ENCODE measurements at regions not wholly inside any gene's neighbourhood (a gene's known extent, or its start where the extent isn't known, plus 50 kb on each side); places are given as distances from the start of the nearest gene placed in this dataset.
"Not testable (repeated sequence)": the region's sequence is repeated elsewhere in the genome, so short reads cannot be mapped to it uniquely, and the experiment has no call there.

DNA sequence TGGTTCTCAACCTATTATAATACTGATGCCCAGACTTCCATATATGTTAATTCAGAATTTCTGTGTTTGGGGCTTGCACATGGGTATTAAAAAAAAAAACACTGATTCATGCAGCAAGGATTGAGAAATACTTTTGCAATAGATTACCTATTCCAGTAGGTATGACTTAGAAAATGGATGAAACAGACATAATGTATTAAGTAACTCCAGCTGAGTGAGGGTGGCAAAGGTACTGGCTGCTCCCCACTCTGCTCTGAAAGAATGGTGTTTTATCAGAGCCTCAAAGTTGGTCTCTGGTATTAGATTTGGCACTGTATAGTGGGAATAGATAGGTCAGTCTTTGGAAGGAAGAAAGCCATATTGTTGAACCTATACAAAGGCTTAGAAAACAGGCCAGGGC is 234.3 kb upstream of the FOLH1 start:
- ATAC-seq (ENCODE audit: low FRiP score) (no peak), DNase-seq (ENCODE audit: low spot score) (no peak)
- no peak for TF ChIP-seq CTCF (IDR thresholded peaks at IDR 0.05)

GRCh38 chr11:49439901-49440300 is 231.5 kb upstream of the FOLH1 start:
- ATAC-seq (ENCODE audit: low FRiP score); DNase-seq (ENCODE audit: low spot score): not testable (repeated sequence)

GRCh38 chr11:49434308-49434707 is 225.9 kb upstream of the FOLH1 start:
- not testable (repeated sequence) for ATAC-seq (ENCODE audit: low FRiP score); DNase-seq (ENCODE audit: low spot score)

GRCh38 chr11:49432242-49432848 is 223.9 kb upstream of the FOLH1 start:
- DNase-seq (ENCODE audit: low spot score) (no peak), ATAC-seq (ENCODE audit: low FRiP score) (no peak)

GRCh38 chr11:49424136-49424535 is 215.7 kb upstream of the FOLH1 start:
- ATAC-seq (ENCODE audit: low FRiP score) (no peak), DNase-seq (ENCODE audit: low spot score) (no peak)
- TF ChIP-seq CTCF (IDR thresholded peaks at IDR 0.05): no peak

More at GRCh38 chr11:49432242-49432848, 223.9 kb upstream of the FOLH1 start:
- no peak for TF ChIP-seq CTCF (IDR thresholded peaks at IDR 0.05)

GRCh38 chr11:49418877-49419276 is 210.5 kb upstream of the FOLH1 start:
- not testable (repeated sequence) for ATAC-seq (ENCODE audit: low FRiP score); DNase-seq (ENCODE audit: low spot score)

DNA sequence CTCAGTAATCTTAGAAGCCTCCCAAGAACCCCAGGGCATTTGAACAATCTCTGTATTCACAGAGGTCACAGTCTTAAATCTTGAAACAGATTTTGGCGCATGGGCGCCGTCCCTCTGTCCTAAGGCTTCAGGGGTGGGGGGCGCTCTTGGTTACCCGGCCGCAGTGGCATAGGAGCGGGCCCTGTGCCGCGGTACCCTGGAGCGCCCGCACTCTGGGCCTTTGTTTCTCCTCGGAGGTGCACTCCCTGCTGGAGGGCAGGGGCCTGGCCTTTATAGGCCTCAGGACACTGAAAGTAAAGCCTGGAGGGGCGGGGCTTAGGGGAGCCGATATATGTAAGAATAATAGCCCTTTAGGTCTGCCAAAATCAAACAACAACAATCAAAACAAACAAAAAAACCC is 197.3 kb upstream of the FOLH1 start:
- no peak for DNase-seq (ENCODE audit: low spot score)
- TF ChIP-seq CTCF (IDR thresholded peaks at IDR 0.05): no peak
- ATAC-seq (ENCODE audit: low FRiP score): no peak

DNA sequence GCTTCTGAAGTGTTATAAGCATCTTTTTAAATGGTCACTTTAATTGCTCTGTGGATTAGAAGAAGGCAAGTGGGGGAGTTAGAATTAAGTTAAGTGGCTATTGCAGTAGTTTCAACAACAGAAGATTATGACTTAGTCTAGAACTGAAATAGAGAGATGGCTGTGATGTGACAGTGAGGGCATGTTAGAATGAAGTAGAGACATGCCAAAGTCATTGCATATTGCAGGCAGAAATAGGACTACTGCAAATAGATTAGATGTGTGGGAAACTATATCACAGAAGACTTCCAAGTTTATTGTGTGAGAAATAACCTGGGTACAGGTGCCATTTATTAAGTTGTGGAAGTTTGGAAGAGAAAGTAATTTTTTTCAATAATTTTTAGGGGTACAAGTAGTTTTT is 187.4 kb upstream of the FOLH1 start:
- not testable (repeated sequence) for ATAC-seq (ENCODE audit: low FRiP score); DNase-seq (ENCODE audit: low spot score)

GRCh38 chr11:49390362-49390761 is 182.0 kb upstream of the FOLH1 start:
- DNase-seq (ENCODE audit: low spot score); ATAC-seq (ENCODE audit: low FRiP score): not testable (repeated sequence)

DNA sequence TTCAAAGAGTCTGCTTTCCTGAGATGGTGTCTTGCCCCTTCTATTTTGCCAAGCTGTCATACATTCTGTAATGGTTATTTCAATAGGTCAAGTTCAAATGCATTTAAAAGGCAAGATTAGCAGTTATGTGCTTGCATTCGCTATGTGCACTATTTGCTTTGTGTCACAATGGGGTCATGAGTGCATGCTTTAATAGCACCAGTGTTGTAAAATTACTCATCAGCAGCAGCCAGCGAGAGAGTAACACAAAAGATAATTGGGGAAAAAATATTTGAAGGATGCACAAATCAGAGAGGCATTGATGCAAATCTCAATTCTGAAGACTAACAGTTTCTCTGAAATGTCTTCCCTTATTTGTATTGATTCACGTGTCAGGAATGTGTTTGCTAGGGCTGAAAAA is 180.7 kb upstream of the FOLH1 start:
- ATAC-seq (ENCODE audit: low FRiP score); DNase-seq (ENCODE audit: low spot score): not testable (repeated sequence)

DNA sequence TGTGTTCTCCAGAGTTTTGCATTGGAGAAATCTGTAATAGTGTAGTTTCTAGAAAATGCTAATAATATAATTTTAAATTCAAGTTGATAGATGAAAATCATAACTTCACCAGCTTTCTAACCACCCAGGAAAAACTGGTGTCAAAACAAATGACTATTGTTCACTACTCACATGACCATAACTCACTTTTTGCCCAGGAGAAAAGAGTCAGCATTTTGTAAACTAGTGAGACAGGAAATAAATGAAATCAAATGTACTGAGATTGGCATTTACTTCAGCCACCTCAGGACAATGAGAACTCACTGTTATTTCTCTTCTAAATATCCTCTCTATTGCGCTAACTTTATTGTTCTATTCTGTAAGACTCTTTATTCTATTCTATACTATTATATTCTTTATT is 176.0 kb upstream of the FOLH1 start:
- DNase-seq (ENCODE audit: low spot score); ATAC-seq (ENCODE audit: low FRiP score): not testable (repeated sequence)

All from omental fat pad (tissue), 3 donors.